Keratinocyte (primary cell): ENCODE measurements at regions not wholly inside any gene's neighbourhood (a gene's known extent, or its start where the extent isn't known, plus 50 kb on each side); places are given as distances from the start of the nearest gene placed in this dataset.

Experiments used
- CTCF ChIP-seq, 3 experiments: IDR thresholded peaks in 1 of 3; conservative IDR thresholded peaks in 1 of 3; optimal IDR thresholded peaks in 1 of 3; 2 replicates in 2 of 3; 3 replicates in 1 of 3; pipeline versions ENCODE3 to v1.5.1; 2011; ENCODE audit warnings: low read length in 3 of 3, mild to moderate bottlenecking in 3 of 3, moderate library complexity in 2 of 3, control low read depth in 1 of 3, inconsistent platforms in 1 of 3; ENCODE audit not compliant: insufficient read depth in 2 of 3; ENCODE audit errors: extremely low read depth in 1 of 3
- EZH2 ChIP-seq: IDR thresholded peaks from one replicate; pipeline ENCODE4 v1.6.1; 2012; ENCODE audit warnings: inconsistent platforms, mild to moderate bottlenecking, low read length, moderate library complexity

GRCh38 chr2:142445551-142446072 lies 314.8 kb upstream of the LRP1B start:
- TF ChIP-seq CTCF (optimal IDR thresholded peaks at IDR 0.05 in 1 of 3, IDR thresholded peaks at IDR 0.05 in 1 of 3, conservative IDR thresholded peaks at IDR 0.05 in 1 of 3; ENCODE audit: extremely low read depth in 1 of 3, insufficient read depth in 2 of 3, low read length in 3 of 3) (no peak), EZH2 (no peak)
